CD14-positive monocyte (primary cell): ENCODE measurements at regions not wholly inside any gene's neighbourhood (a gene's known extent, or its start where the extent isn't known, plus 50 kb on each side); places are given as distances from the start of the nearest gene placed in this dataset.

Experiments used
- DNase-seq, 3 donors: peaks; one replicate each; pipeline ENCODE4 v3.0.0-alpha.2; 2011 to 2022
- H2AFZ ChIP-seq: 2 replicates; pipeline ENCODE4 v1.6.0; 2012; ENCODE audit warnings: mild to moderate bottlenecking, low read depth, low read length, inconsistent platforms; ENCODE audit not compliant: insufficient read depth, poor library complexity, severe bottlenecking
- H3K27ac ChIP-seq, 2 donors: 1 replicate in 1 of 2; 2 replicates in 1 of 2; pipeline ENCODE4 v1.5.1; 2012 to 2013; ENCODE audit warnings: low read length in 2 of 2, control low read depth in 1 of 2, inconsistent platforms in 1 of 2, low read depth in 1 of 2, mild to moderate bottlenecking in 1 of 2
- H3K27me3 ChIP-seq, 2 donors: one replicate each; pipeline versions ENCODE4 v1.6.0 to v1.6.1; 2011 to 2013; ENCODE audit warnings: low read length in 2 of 2; ENCODE audit not compliant: control insufficient read depth in 2 of 2, insufficient read depth in 2 of 2
- H3K36me3 ChIP-seq, 2 donors: replicated peaks in 1 of 2; 1 replicate in 1 of 2; 2 replicates in 1 of 2; pipeline versions ENCODE4 v1.5.1 to v1.6.1; 2012 to 2013; ENCODE audit warnings: low read length in 2 of 2, control low read depth in 1 of 2, inconsistent platforms in 1 of 2, mild to moderate bottlenecking in 1 of 2; ENCODE audit not compliant: insufficient read depth in 2 of 2, control insufficient read depth in 1 of 2
- H3K4me1 ChIP-seq, 2 donors: 1 replicate in 1 of 2; 2 replicates in 1 of 2; pipeline versions ENCODE4 v1.5.1 to v1.6.1; 2012 to 2013; ENCODE audit warnings: low read length in 2 of 2, control low read depth in 1 of 2, inconsistent platforms in 1 of 2, mild to moderate bottlenecking in 1 of 2, moderate library complexity in 1 of 2; ENCODE audit not compliant: insufficient read depth in 2 of 2, control insufficient read depth in 1 of 2
- H3K4me2 ChIP-seq: replicated peaks from 2 replicates; pipeline ENCODE3; 2012; ENCODE audit warnings: low read length, moderate library complexity, mild to moderate bottlenecking; ENCODE audit not compliant: poor library complexity, severe bottlenecking; ENCODE audit errors: extremely low read depth
- H3K4me3 ChIP-seq, 3 experiments: fragments of 200-600 bp in 1 of 3; sonication (generic) in 1 of 3; replicated peaks in 1 of 3; 1 replicate in 2 of 3; 2 replicates in 1 of 3; pipeline ENCODE4 v1.5.1; 2011 to 2013; ENCODE audit warnings: low read length in 3 of 3, mild to moderate bottlenecking in 3 of 3, control low read depth in 2 of 3, low read depth in 2 of 3, inconsistent platforms in 1 of 3, moderate library complexity in 1 of 3
- H3K79me2 ChIP-seq: 2 replicates; pipeline ENCODE4 v1.6.0; 2012; ENCODE audit warnings: mild to moderate bottlenecking, control low read depth, inconsistent platforms, low read length, moderate library complexity; ENCODE audit not compliant: insufficient read depth
- H3K9ac ChIP-seq: 2 replicates; pipeline ENCODE4 v1.6.0; 2017; ENCODE audit warnings: low read length, mild to moderate bottlenecking; ENCODE audit not compliant: insufficient read depth, poor library complexity, severe bottlenecking
- H3K9me3 ChIP-seq, 2 donors: replicated peaks in 1 of 2; 1 replicate in 1 of 2; 2 replicates in 1 of 2; pipeline versions ENCODE4 v1.5.1 to v1.6.1; 2012 to 2013; ENCODE audit warnings: low read length in 2 of 2, control low read depth in 1 of 2; ENCODE audit not compliant: control insufficient read depth in 1 of 2, insufficient read depth in 1 of 2
- H4K20me1 ChIP-seq: 2 replicates; pipeline ENCODE4 v1.6.0; 2012; ENCODE audit warnings: mild to moderate bottlenecking, low read length, control low read depth, moderate library complexity; ENCODE audit not compliant: insufficient read depth
- H3K27ac Mint-ChIP-seq, 7 donors: one replicate each; pipeline ENCODE4 v1.8.0; 2020; ENCODE audit warnings: mild to moderate bottlenecking in 7 of 7, mixed read lengths in 7 of 7, moderate library complexity in 6 of 7, inconsistent platforms in 2 of 7
- H3K27me3 Mint-ChIP-seq, 3 donors: one replicate each; pipeline ENCODE4 v1.8.0; 2021 to 2022; ENCODE audit warnings: low read depth in 3 of 3, mild to moderate bottlenecking in 3 of 3, mixed read lengths in 3 of 3, moderate library complexity in 3 of 3, inconsistent platforms in 1 of 3
- H3K36me3 Mint-ChIP-seq, 2 donors: one replicate each; pipeline ENCODE4 v1.8.0; 2020; ENCODE audit warnings: mixed read lengths in 2 of 2, inconsistent platforms in 1 of 2, mild to moderate bottlenecking in 1 of 2
- H3K4me1 Mint-ChIP-seq: one replicate; pipeline ENCODE4 v1.8.0; 2020; ENCODE audit warnings: mild to moderate bottlenecking, mixed read lengths
- H3K4me3 Mint-ChIP-seq, 2 donors: one replicate each; pipeline ENCODE4 v1.8.0; 2020; ENCODE audit warnings: mild to moderate bottlenecking in 2 of 2, mixed read lengths in 2 of 2, moderate library complexity in 1 of 2
- H3K9me3 Mint-ChIP-seq, 7 donors: one replicate each; pipeline ENCODE4 v1.8.0; 2020 to 2022; ENCODE audit warnings: mixed read lengths in 7 of 7, mild to moderate bottlenecking in 6 of 7, moderate library complexity in 6 of 7, inconsistent platforms in 2 of 7
- WGBS: methylation state at CpG from one replicate; pipeline ENCODE4 v1.1.5; 2013; ENCODE audit warnings: missing lambda C conversion rate; ENCODE audit not compliant: insufficient coverage; 5-methylcytosine and 5-hydroxymethylcytosine counted together
- intact Hi-C, 2 donors: fragments of 100-400 bp; cut with micrococcal nuclease; formaldehyde crosslinking; loops; one replicate each; pipeline versions ENCODE4 v1.15.0 to v1.15.1; 2023
- TF ChIP-seq, protein P1 (sequence below): fragments of 200-600 bp; IDR thresholded peaks from one replicate; pipeline ENCODE4 v1.8.0; 2022; ENCODE audit warnings: antibody characterized with exemption, mild to moderate bottlenecking

DNA sequence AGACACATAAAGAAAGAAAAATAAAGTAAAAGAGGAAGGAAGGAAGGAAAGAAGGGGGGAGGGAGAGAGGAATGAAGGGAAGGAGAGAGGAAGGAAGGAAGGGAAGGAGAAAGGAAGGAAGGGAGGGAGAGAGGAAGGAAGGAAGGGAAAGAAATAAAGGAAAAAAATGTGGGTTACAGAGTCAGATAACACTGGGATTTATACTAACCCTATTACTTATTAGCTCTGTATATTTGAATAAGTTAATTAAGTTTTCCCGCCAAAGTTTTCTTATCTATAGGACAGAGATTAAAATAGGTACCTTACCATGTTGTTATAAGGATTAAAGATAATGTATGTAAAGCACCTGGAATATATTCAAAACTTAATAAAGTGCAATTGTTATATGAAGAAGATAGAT lies 439.3 kb upstream of the KCNMB2 start:
- Histone ChIP-seq H3K4me2 (no peak overlapping the region), H3K27ac (no peak overlapping the region), H3K9ac (no peak overlapping the region), H3K79me2 (no peaks in the 10 kb centered on the region), H3K27me3 (no peaks in the 10 kb centered on the region), H4K20me1 (no peaks in the 10 kb centered on the region), H3K4me3 (no peak overlapping the region), H3K4me1 (peaks cover 0 to 3% of the 10 kb centered on the region in 2 donors), H3K36me3 (no peaks in the 10 kb centered on the region), H2AFZ (no peak overlapping the region), H3K9me3 (no peaks in the 10 kb centered on the region)
- no CpG with 5 or more reads among the region's 1 CpG for WGBS
- peaks cover 8% of the 10 kb centered on the region for H3K4me1 Mint-ChIP-seq
- H3K9me3 Mint-ChIP-seq, result peaks cover 2 to 18% (median 14%) of the 10 kb centered on the region in 7 donors
- intact Hi-C loops, result no loop called here
- no peak for DNase-seq
- TF ChIP-seq, protein P1, sequence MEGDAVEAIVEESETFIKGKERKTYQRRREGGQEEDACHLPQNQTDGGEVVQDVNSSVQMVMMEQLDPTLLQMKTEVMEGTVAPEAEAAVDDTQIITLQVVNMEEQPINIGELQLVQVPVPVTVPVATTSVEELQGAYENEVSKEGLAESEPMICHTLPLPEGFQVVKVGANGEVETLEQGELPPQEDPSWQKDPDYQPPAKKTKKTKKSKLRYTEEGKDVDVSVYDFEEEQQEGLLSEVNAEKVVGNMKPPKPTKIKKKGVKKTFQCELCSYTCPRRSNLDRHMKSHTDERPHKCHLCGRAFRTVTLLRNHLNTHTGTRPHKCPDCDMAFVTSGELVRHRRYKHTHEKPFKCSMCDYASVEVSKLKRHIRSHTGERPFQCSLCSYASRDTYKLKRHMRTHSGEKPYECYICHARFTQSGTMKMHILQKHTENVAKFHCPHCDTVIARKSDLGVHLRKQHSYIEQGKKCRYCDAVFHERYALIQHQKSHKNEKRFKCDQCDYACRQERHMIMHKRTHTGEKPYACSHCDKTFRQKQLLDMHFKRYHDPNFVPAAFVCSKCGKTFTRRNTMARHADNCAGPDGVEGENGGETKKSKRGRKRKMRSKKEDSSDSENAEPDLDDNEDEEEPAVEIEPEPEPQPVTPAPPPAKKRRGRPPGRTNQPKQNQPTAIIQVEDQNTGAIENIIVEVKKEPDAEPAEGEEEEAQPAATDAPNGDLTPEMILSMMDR, result no peak
- H3K27me3 Mint-ChIP-seq, result peaks cover 0 to 2% (median 0%) of the 10 kb centered on the region in 3 donors
- no peak overlapping the region for H3K27ac Mint-ChIP-seq
- no peaks in the 10 kb centered on the region for H3K36me3 Mint-ChIP-seq
- H3K4me3 Mint-ChIP-seq, result no peak overlapping the region

DNA sequence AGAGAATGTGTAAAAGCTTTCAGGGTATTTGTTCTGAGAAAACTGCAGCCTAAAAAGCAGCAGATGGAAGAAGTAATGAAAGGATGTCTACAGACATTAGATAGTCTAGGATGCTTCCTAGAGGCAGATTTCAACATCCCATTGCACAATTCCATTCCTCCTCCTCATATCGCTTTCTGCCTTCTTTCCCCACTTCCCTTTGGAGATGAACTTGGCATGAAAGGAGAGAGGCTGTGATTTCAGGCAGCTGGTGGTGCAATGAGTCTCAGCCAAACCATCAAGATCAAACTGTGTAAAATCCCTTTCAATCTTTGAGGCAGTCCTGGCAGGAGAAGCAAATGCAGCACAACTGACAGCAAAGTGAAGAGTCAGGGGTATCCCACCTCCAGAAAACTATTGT lies 438.7 kb upstream of the KCNMB2 start:
- H3K27ac Mint-ChIP-seq, result no peak overlapping the region
- WGBS, result no CpG with 5 or more reads among the region's 1 CpG

More for the DNA sequence above, 438.7 kb upstream of the KCNMB2 start:
- Mint-ChIP-seq H3K4me1 (peaks cover 8% of the 10 kb centered on the region), H3K9me3 (peaks cover 2 to 15% (median 12%) of the 10 kb centered on the region in 7 donors), H3K36me3 (no peaks in the 10 kb centered on the region), H3K4me3 (no peak overlapping the region), H3K27me3 (peaks cover 0 to 2% (median 0%) of the 10 kb centered on the region in 3 donors)
- Histone ChIP-seq H3K27me3 (no peaks in the 10 kb centered on the region), H4K20me1 (no peaks in the 10 kb centered on the region), H3K27ac (no peak overlapping the region), H3K36me3 (no peaks in the 10 kb centered on the region), H3K4me2 (no peak overlapping the region), H3K4me3 (no peak overlapping the region), H3K9ac (no peak overlapping the region), H2AFZ (no peak overlapping the region), H3K4me1 (peaks cover 0 to 3% of the 10 kb centered on the region in 2 donors), H3K79me2 (no peaks in the 10 kb centered on the region), H3K9me3 (no peaks in the 10 kb centered on the region)
- TF ChIP-seq, protein P1, result no peak
- peak in 2 of 3 donors; percentile 11 to 15 for DNase-seq
- intact Hi-C loops, result no loop called here
